Spleen (tissue), 7 donors: ENCODE measurements at regions not wholly inside any gene's neighbourhood (a gene's known extent, or its start where the extent isn't known, plus 50 kb on each side); places are given as distances from the start of the nearest gene placed in this dataset.

Experiments
- CTCF ChIP-seq, 11 experiments: fragments of 200-600 bp in 7 of 11; fragments of 450-650 bp in 4 of 11; sonication (generic) in 4 of 11; IDR thresholded peaks in 8 of 11; conservative IDR thresholded peaks in 3 of 11; 1 replicate in 7 of 11; 2 replicates in 4 of 11; pipeline versions ENCODE4 v1.4.0 to v1.8.0; 2016 to 2021; ENCODE audit warnings: antibody characterized with exemption in 11 of 11, inconsistent platforms in 4 of 11, mild to moderate bottlenecking in 1 of 11
- POLR2A ChIP-seq, 3 donors: fragments of 450-650 bp; IDR thresholded peaks; one replicate each; pipeline ENCODE4 v1.5.1; 2017; ENCODE audit warnings: antibody characterized with exemption in 3 of 3, mild to moderate bottlenecking in 1 of 3
- POLR2AphosphoS5 ChIP-seq, 3 donors: sonication (generic); formaldehyde crosslinking; IDR thresholded peaks; one replicate each; pipeline ENCODE4 v1.5.1; 2017; ENCODE audit warnings: antibody characterized with exemption in 3 of 3
- donor health status: DM: no; HTN: no; CAD: no; lungs with moderate emphysema.
- donor health status: DM: no; HTN: no; CAD: no.
- donor health status: DM: no; HTN: no; CAD: no.

GRCh38 chrX:139106069-139106468, 394.6 kb upstream of the FGF13 start:
- TF ChIP-seq CTCF (IDR thresholded peaks at IDR 0.05 in 8 of 11, conservative IDR thresholded peaks at IDR 0.05 in 3 of 11), result no peak
- TF ChIP-seq POLR2AphosphoS5 (IDR thresholded peaks at IDR 0.05), result no peak
- no peak for TF ChIP-seq POLR2A (IDR thresholded peaks at IDR 0.05)
